GM12864 (cell line): ENCODE measurements at regions not wholly inside any gene's neighbourhood (a gene's known extent, or its start where the extent isn't known, plus 50 kb on each side); places are given as distances from the start of the nearest gene placed in this dataset.

Source experiments
- DNase-seq: peaks from one replicate; pipeline ENCODE4 v3.0.0-alpha.2; 2011; ENCODE audit warnings: low read depth
- H3K4me3 ChIP-seq: 2 replicates; pipeline ENCODE4 v1.5.1; 2011; ENCODE audit warnings: mild to moderate bottlenecking, low read depth, low read length, control low read depth
- CTCF ChIP-seq: IDR thresholded peaks from 2 replicates; pipeline ENCODE4 v1.5.1; 2011; ENCODE audit warnings: low read depth, mild to moderate bottlenecking, moderate library complexity, low read length, control low read depth, inconsistent platforms; ENCODE audit errors: missing control alignments

GRCh38 chr13:73508841-73509240 lies 450.0 kb downstream of the KLF5 start:
- H3K4me3 ChIP-seq, result no peak overlapping the region
- no peak for TF ChIP-seq CTCF
- DNase-seq, result no peak

- no peak overlapping the region for H3K4me3 ChIP-seq
- no peak for DNase-seq
- no peak for TF ChIP-seq CTCF
Observed at GRCh38 chr13:73505376-73505890, 446.6 kb downstream of the KLF5 start.

GRCh38 chr13:73499695-73500094 lies 440.9 kb downstream of the KLF5 start:
- no peak for DNase-seq
- H3K4me3 ChIP-seq, result no peak overlapping the region
- TF ChIP-seq CTCF, result no peak

DNA sequence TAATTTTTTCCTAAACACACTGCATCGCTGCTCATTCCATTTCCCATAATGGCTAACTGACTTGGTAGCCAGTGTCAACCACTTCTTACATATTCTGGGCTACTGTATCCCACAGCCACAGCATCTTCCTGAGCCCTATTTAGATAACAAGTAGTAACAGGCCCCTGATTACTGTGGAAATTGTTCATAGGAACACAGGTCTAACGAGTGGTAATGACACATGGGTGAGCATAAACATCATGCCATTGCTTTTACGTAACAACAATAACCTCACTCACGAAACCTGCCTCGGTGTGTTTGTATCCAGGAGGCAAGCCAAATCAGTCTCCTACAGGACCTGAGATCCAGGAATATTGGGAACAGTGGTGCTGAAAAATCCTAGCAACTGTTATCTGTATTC lies 438.6 kb downstream of the KLF5 start:
- no peak for DNase-seq
- no peak for TF ChIP-seq CTCF

GRCh38 chr13:73496711-73497110 lies 437.9 kb downstream of the KLF5 start:
- TF ChIP-seq CTCF, result no peak
- no peak overlapping the region for H3K4me3 ChIP-seq
- DNase-seq, result no peak

More for the DNA sequence above, 438.6 kb downstream of the KLF5 start:
- no peak overlapping the region for H3K4me3 ChIP-seq

- no peak for TF ChIP-seq CTCF
- H3K4me3 ChIP-seq, result no peak overlapping the region
- no peak for DNase-seq
Observed at GRCh38 chr13:73492811-73493210, 434.0 kb downstream of the KLF5 start.

DNA sequence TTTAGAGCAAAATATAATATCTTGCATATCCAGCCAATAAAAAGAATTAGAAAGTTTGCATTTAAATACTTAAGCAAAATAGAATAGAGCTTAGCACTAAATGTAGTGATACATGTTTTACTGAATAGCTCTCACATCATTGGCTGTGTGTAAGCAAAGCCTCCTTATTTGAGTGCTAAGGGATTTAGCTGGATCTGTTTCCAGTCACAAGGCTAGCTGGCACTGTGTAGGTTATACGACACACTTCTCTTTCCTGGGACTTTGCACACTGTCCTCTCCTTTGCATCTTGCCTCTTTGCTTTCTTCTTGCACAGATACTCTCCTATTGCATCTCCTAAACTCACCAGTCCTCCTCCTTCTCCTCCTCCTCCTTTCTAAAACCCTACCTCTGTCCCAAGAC lies 423.8 kb downstream of the KLF5 start:
- H3K4me3 ChIP-seq, result no peak overlapping the region
- no peak for TF ChIP-seq CTCF
- no peak for DNase-seq
